A549 (cell line): ENCODE measurements at regions not wholly inside any gene's neighbourhood (a gene's known extent, or its start where the extent isn't known, plus 50 kb on each side); places are given as distances from the start of the nearest gene placed in this dataset.

Experiments
- ATAC-seq, 2 experiments: fragments of 200-7000 bp in 1 of 2; fragments of >200 bp in 1 of 2; cut with Nextera tagmentation in 1 of 2; cut with Tn5 transposase in 1 of 2; 3 replicates each; pipeline versions ENCODE4 v1.8.0 to v1.9.1; 2018 to 2020; ENCODE audit warnings: mild to moderate bottlenecking in 1 of 2, moderate library complexity in 1 of 2
- CTCF ChIA-PET: fragments of 300-600 bp; sonication (Branson Sonifier 250); formaldehyde crosslinking; extraction: SDS; loops from one replicate; lab custom pipeline; 2021; ENCODE audit warnings: antibody characterized with exemption, inconsistent platforms; lab: Yijun Ruan, JAX
- POLR2A ChIA-PET: fragments of 350-600 bp; formaldehyde crosslinking; extraction: SDS; loops from one replicate; lab custom pipeline; 2021; ENCODE audit warnings: antibody characterized with exemption, inconsistent platforms; lab: Yijun Ruan, JAX
- DNase-seq, 2 experiments: peaks; one replicate each; pipeline versions ENCODE4 v3.0.0 to v3.0.0-alpha.2; 2011 to 2016; ENCODE audit warnings: low read depth in 1 of 2, low spot score in 1 of 2
- FAIRE-seq: peaks from 2 replicates; lab custom pipeline; 2011; peaks lifted over from hg19 to GRCh38; lab: Jason Lieb, UNC
- H3K27ac ChIP-seq, 2 experiments: fragments of >200 bp; sonication (Bioruptor Twin); formaldehyde crosslinking; 3 replicates each; pipeline ENCODE4 v1.5.1; 2016 to 2017
- H3K4me1 ChIP-seq: fragments of >200 bp; sonication (Bioruptor Twin); formaldehyde crosslinking; 3 replicates; pipeline ENCODE4 v1.6.1; 2016
- H3K4me2 ChIP-seq: fragments of >200 bp; sonication (Bioruptor Twin); formaldehyde crosslinking; 3 replicates; pipeline ENCODE4 v1.6.1; 2016
- H3K4me3 ChIP-seq: fragments of >200 bp; sonication (Bioruptor Twin); formaldehyde crosslinking; 3 replicates; pipeline ENCODE4 v1.5.1; 2016
- H3K9me3 ChIP-seq: fragments of >200 bp; sonication (Bioruptor Twin); formaldehyde crosslinking; 3 replicates; pipeline ENCODE4 v1.6.1; 2016
- BHLHE40 ChIP-seq: IDR thresholded peaks from 2 replicates; pipeline ENCODE4 v1.6.1; 2012; ENCODE audit warnings: low read depth, low read length, inconsistent platforms
- CBX2 ChIP-seq: fragments of 200-600 bp; sonication (generic); IDR thresholded peaks from 2 replicates; pipeline ENCODE4 v1.6.1; 2016; ENCODE audit warnings: low read depth, mild to moderate bottlenecking, borderline replicate concordance
- CEBPB ChIP-seq, 2 experiments: fragments of >200 bp in 1 of 2; sonication (Bioruptor Twin) in 1 of 2; formaldehyde crosslinking in 1 of 2; IDR thresholded peaks; 2 replicates each; pipeline ENCODE4 v1.6.1; 2012 to 2016
- CHD2 ChIP-seq: fragments of 150-350 bp; IDR thresholded peaks from 2 replicates; pipeline ENCODE4 v1.6.1; 2014; ENCODE audit warnings: low read length; ENCODE audit not compliant: partially characterized antibody
- CHD4 ChIP-seq: fragments of 200-600 bp; sonication (generic); IDR thresholded peaks from 2 replicates; pipeline ENCODE4 v1.6.1; 2016; ENCODE audit warnings: antibody characterized with exemption, mild to moderate bottlenecking, borderline replicate concordance
- EHMT2 ChIP-seq: fragments of 200-600 bp; sonication (generic); IDR thresholded peaks from 2 replicates; pipeline ENCODE4 v1.6.1; 2016; ENCODE audit warnings: antibody characterized with exemption, low read depth, mild to moderate bottlenecking, moderate library complexity
- EP300 ChIP-seq, 2 experiments: fragments of >200 bp; sonication (Bioruptor Twin); formaldehyde crosslinking; IDR thresholded peaks; 2 replicates in 1 of 2; 3 replicates in 1 of 2; pipeline ENCODE4 v1.6.1; 2016 to 2017
- ESRRA ChIP-seq: fragments of 150-350 bp; IDR thresholded peaks from 2 replicates; pipeline ENCODE4 v1.6.1; 2014; ENCODE audit warnings: mild to moderate bottlenecking, low read length, borderline replicate concordance
- FOSB ChIP-seq: fragments of 250-450 bp; sonication (Bioruptor Pico); IDR thresholded peaks from 2 replicates; pipeline ENCODE4 v1.5.0; 2020; ENCODE audit warnings: mild to moderate bottlenecking, moderate library complexity
- FOSL2 ChIP-seq, 2 experiments: fragments of 450-650 bp in 1 of 2; fragments of >200 bp in 1 of 2; sonication (Bioruptor Twin) in 1 of 2; formaldehyde crosslinking; IDR thresholded peaks; 2 replicates each; pipeline versions ENCODE4 v1.5.0 to v1.6.1; 2016 to 2020; ENCODE audit warnings: mild to moderate bottlenecking in 1 of 2, moderate library complexity in 1 of 2
- GATA3 ChIP-seq: IDR thresholded peaks from 2 replicates; pipeline ENCODE4 v1.6.1; 2012; ENCODE audit warnings: borderline replicate concordance
- HDAC2 ChIP-seq: fragments of 200-600 bp; sonication (generic); IDR thresholded peaks from 2 replicates; pipeline ENCODE4 v1.6.1; 2016
- HEYL ChIP-seq: fragments of 250-450 bp; sonication (Bioruptor Pico); IDR thresholded peaks from 2 replicates; pipeline ENCODE4 v1.8.0; 2021; ENCODE audit warnings: mild to moderate bottlenecking, moderate library complexity
- HOXA7 ChIP-seq: fragments of 250-450 bp; sonication (Bioruptor Pico); IDR thresholded peaks from 2 replicates; pipeline ENCODE4 v1.5.0; 2020; ENCODE audit warnings: mild to moderate bottlenecking, moderate library complexity
- HOXB13 ChIP-seq: fragments of 250-450 bp; sonication (Bioruptor Pico); IDR thresholded peaks from 2 replicates; pipeline ENCODE4 v1.5.0; 2020; ENCODE audit warnings: low read depth, mild to moderate bottlenecking, moderate library complexity
- JUN ChIP-seq, 2 experiments: fragments of >200 bp; sonication (Bioruptor Twin); formaldehyde crosslinking; IDR thresholded peaks; 2 replicates in 1 of 2; 3 replicates in 1 of 2; pipeline ENCODE4 v1.6.1; 2016 to 2017
- JUNB ChIP-seq: fragments of >200 bp; sonication (Bioruptor Twin); formaldehyde crosslinking; IDR thresholded peaks from 2 replicates; pipeline ENCODE4 v1.6.1; 2016
- KDM1A ChIP-seq: fragments of 200-600 bp; sonication (generic); IDR thresholded peaks from 2 replicates; pipeline ENCODE4 v1.6.1; 2016; ENCODE audit warnings: low read depth, mild to moderate bottlenecking
- MYC ChIP-seq: IDR thresholded peaks from 2 replicates; pipeline ENCODE4 v1.6.1; 2012; ENCODE audit warnings: mild to moderate bottlenecking, inconsistent platforms, low read length, improper control_type of control experiment, borderline replicate concordance
- NFE2L2 ChIP-seq: fragments of 150-350 bp; conservative IDR thresholded peaks from 2 replicates; pipeline ENCODE4 v1.6.1; 2014; ENCODE audit warnings: low read length
- NR3C1 ChIP-seq: fragments of >200 bp; sonication (Bioruptor Twin); formaldehyde crosslinking; IDR thresholded peaks from 3 replicates; pipeline ENCODE4 v1.6.1; 2017
- PHF8 ChIP-seq: fragments of 200-600 bp; sonication (generic); IDR thresholded peaks from 2 replicates; pipeline ENCODE4 v1.6.1; 2016; ENCODE audit warnings: low read depth, mild to moderate bottlenecking, antibody characterized with exemption, moderate library complexity, borderline replicate concordance
- RARB ChIP-seq: fragments of 250-450 bp; sonication (Bioruptor Pico); IDR thresholded peaks from 2 replicates; pipeline ENCODE4 v1.8.0; 2021; ENCODE audit warnings: mild to moderate bottlenecking, moderate library complexity
- RFX5 ChIP-seq: fragments of 450-650 bp; IDR thresholded peaks from 2 replicates; pipeline ENCODE4 v1.7.1; 2014; ENCODE audit warnings: antibody characterized with exemption, mild to moderate bottlenecking, moderate library complexity
- RNF2 ChIP-seq: fragments of 200-600 bp; sonication (generic); IDR thresholded peaks from 2 replicates; pipeline ENCODE4 v1.6.1; 2016; ENCODE audit warnings: low read depth, mild to moderate bottlenecking, antibody characterized with exemption, moderate library complexity, borderline replicate concordance
- SMC3 ChIP-seq: fragments of >200 bp; sonication (Bioruptor Twin); formaldehyde crosslinking; IDR thresholded peaks from 3 replicates; pipeline ENCODE4 v1.6.1; 2018; ENCODE audit warnings: inconsistent platforms
- SREBF2 ChIP-seq: fragments of 450-650 bp; IDR thresholded peaks from 2 replicates; pipeline ENCODE4 v1.6.1; 2014; ENCODE audit warnings: mild to moderate bottlenecking, moderate library complexity
- TFCP2L1 ChIP-seq: fragments of 250-450 bp; sonication (Bioruptor Pico); IDR thresholded peaks from 2 replicates; pipeline ENCODE4 v1.5.0; 2021; ENCODE audit warnings: mild to moderate bottlenecking
- ZC3H11A ChIP-seq: fragments of 450-650 bp; IDR thresholded peaks from 2 replicates; pipeline ENCODE4 v1.6.1; 2014; ENCODE audit warnings: antibody characterized with exemption, mild to moderate bottlenecking
- ZSCAN20 ChIP-seq: fragments of 250-450 bp; sonication (Bioruptor Pico); IDR thresholded peaks from 2 replicates; pipeline ENCODE4 v1.8.0; 2022; ENCODE audit warnings: mild to moderate bottlenecking, moderate library complexity
- WGBS: methylation state at CpG from one replicate; pipeline ENCODE4 v1.1.6; 2017; ENCODE audit errors: missing lambda C conversion rate; 5-methylcytosine and 5-hydroxymethylcytosine counted together
- TF ChIP-seq, protein P1 (sequence below): IDR thresholded peaks from 2 replicates; pipeline ENCODE4 v1.6.1; 2012
- TF ChIP-seq, protein P2 (sequence below): IDR thresholded peaks from 2 replicates; pipeline ENCODE4 v1.6.1; 2012; ENCODE audit warnings: low read depth, borderline replicate concordance
- TF ChIP-seq, protein P3 (sequence below): fragments of >200 bp; sonication (Bioruptor Twin); formaldehyde crosslinking; IDR thresholded peaks from 3 replicates; pipeline ENCODE4 v1.5.1; 2016
- TF ChIP-seq, protein P4 (sequence below): fragments of >200 bp; sonication (Bioruptor Twin); formaldehyde crosslinking; IDR thresholded peaks from 2 replicates; pipeline ENCODE4 v1.6.1; 2016

DNA sequence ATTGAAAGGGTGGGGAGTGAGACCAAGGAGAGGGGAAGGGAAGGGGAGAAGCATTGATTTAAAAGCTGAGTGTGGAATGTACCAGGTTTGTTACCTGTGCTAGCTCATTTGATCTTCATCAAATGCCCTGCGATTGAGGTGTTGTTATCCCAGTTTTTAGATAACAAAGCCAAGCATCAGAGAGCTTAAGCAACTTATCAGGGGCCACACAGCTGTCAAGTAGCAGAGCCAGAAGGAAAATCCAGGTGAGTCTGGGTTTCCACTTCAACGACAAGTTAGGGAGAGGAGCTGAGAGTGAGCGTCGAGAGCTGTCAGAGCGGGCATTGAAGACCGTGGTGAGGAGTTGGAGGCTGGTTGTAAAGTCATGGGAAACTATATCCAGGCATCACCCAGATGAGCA is 146.9 kb upstream of the IRF2BP2 start:
- no peak for ATAC-seq
- H3K4me1 ChIP-seq = peaks cover 12% of the 10 kb centered on the region; the same call in 1 of the 3 replicates
- no peak for DNase-seq
- CTCF ChIA-PET = no interaction called here
- POLR2A ChIA-PET = interaction anchor here (1.4 kb wide), 1 partner anchor 146 kb away, joined by 3 read pairs; no protein-coding TSS in a partner anchor
- WGBS = 95% methylated on average over 6 of the region's 6 CpGs
- H3K9me3 ChIP-seq = no peaks in the 10 kb centered on the region
- peak overlapping the region in 1 of 2 experiments; percentile 41; a peak in 1 of 6 replicates for H3K27ac ChIP-seq
- H3K4me3 ChIP-seq = no peak overlapping the region
- no peak overlapping the region for H3K4me2 ChIP-seq
- no peak for TF ChIP-seq RARB
- no peak for TF ChIP-seq HEYL (CRISPR knock-in tag)
- TF ChIP-seq ZSCAN20 (CRISPR knock-in tag) = no peak
- TF ChIP-seq, protein P1, sequence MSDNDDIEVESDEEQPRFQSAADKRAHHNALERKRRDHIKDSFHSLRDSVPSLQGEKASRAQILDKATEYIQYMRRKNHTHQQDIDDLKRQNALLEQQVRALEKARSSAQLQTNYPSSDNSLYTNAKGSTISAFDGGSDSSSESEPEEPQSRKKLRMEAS = no peak
- no peak for TF ChIP-seq BHLHE40
- no peak for TF ChIP-seq CEBPB (IDR thresholded peaks at IDR 0.05)
- no peak for TF ChIP-seq MYC
- TF ChIP-seq, protein P2, sequence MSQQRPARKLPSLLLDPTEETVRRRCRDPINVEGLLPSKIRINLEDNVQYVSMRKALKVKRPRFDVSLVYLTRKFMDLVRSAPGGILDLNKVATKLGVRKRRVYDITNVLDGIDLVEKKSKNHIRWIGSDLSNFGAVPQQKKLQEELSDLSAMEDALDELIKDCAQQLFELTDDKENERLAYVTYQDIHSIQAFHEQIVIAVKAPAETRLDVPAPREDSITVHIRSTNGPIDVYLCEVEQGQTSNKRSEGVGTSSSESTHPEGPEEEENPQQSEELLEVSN = no peak
- TF ChIP-seq ESRRA = no peak
- no peak for TF ChIP-seq CHD4
- no peak for TF ChIP-seq HDAC2
- TF ChIP-seq CBX2 = no peak
- TF ChIP-seq PHF8 = no peak
- no peak for TF ChIP-seq HOXA7 (CRISPR knock-in tag)
- no peak for TF ChIP-seq EP300 (IDR thresholded peaks at IDR 0.05)
- TF ChIP-seq HOXB13 (CRISPR knock-in tag) = no peak
- no peak for TF ChIP-seq SMC3
- no peak for TF ChIP-seq CHD2
- no peak for TF ChIP-seq GATA3
- FAIRE-seq = no peak

DNA sequence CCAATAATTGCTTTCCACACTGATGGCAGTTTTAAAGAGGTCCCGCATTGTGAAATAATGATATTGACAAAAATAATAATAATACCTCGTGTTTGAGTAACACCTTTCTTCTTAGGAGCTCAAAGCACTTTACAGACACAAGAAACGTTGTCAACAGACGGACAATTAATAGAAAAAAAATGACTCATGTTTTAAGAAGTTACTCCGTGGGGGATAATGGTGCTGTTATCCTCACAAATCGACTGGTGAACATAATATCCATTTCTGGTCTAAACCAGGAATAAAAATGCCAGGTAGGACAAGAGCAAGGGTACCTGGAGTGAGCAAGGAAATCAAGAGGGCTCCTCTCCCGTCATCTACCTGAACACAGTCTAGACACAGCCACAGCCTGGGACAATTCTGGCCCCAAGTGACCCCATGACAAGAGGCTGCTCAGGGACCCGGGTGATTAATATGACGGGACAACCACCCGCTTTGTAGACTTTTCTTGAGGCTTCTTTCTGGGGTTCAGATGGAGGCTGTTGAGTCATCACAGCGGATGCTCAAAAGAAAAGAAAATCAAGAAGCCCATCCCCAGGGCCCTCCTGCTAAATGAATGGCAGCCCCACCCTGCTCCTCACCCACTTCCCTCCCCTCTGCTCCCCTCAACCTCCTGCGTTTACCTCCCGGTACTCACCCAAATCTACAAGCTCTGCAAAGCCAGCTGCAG is 146.2 kb upstream of the IRF2BP2 start:
- Histone ChIP-seq H3K4me2 (no peak overlapping the region), H3K27ac (peak overlapping the region in 1 of 2 experiments; percentile 45; a peak in 3 of 6 replicates), H3K9me3 (no peaks in the 10 kb centered on the region), H3K4me1 (peaks cover 12% of the 10 kb centered on the region; the same call in 1 of the 3 replicates), H3K4me3 (no peak overlapping the region)
- ChIA-PET CTCF (interaction anchor here (1.3 to 1.5 kb wide), 2 partner anchors 14 to 257 kb away, joined by 4 read pairs; no protein-coding TSS in a partner anchor), POLR2A (interaction anchor here (1.4 kb wide), 1 partner anchor 145 kb away, joined by 3 read pairs; no protein-coding TSS in a partner anchor)
- 79% methylated on average over 13 of the region's 13 CpGs for WGBS
- TF ChIP-seq JUN (IDR thresholded peaks at IDR 0.05) (no peak), FOSB (no peak), RNF2 (no peak), CHD4 (no peak), EHMT2 (no peak), CHD2 (no peak), NFE2L2 (no peak), FOSL2 (IDR thresholded peaks at IDR 0.05) (no peak), FOSL2 (CRISPR knock-in tag; IDR thresholded peaks at IDR 0.05) (no peak; the same call in 1 of the 2 replicates), ZC3H11A (no peak), KDM1A (no peak), RFX5 (no peak), ESRRA (no peak), SREBF2 (no peak), TFCP2L1 (no peak), JUNB (no peak), HDAC2 (no peak), NR3C1 (no peak)
- TF ChIP-seq, protein P3, sequence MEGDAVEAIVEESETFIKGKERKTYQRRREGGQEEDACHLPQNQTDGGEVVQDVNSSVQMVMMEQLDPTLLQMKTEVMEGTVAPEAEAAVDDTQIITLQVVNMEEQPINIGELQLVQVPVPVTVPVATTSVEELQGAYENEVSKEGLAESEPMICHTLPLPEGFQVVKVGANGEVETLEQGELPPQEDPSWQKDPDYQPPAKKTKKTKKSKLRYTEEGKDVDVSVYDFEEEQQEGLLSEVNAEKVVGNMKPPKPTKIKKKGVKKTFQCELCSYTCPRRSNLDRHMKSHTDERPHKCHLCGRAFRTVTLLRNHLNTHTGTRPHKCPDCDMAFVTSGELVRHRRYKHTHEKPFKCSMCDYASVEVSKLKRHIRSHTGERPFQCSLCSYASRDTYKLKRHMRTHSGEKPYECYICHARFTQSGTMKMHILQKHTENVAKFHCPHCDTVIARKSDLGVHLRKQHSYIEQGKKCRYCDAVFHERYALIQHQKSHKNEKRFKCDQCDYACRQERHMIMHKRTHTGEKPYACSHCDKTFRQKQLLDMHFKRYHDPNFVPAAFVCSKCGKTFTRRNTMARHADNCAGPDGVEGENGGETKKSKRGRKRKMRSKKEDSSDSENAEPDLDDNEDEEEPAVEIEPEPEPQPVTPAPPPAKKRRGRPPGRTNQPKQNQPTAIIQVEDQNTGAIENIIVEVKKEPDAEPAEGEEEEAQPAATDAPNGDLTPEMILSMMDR = no peak
- TF ChIP-seq, protein P4, sequence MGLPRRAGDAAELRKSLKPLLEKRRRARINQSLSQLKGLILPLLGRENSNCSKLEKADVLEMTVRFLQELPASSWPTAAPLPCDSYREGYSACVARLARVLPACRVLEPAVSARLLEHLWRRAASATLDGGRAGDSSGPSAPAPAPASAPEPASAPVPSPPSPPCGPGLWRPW = no peak
- FAIRE-seq (no peak), ATAC-seq (no peak), DNase-seq (no peak)
